HG03103 (cell line): ENCODE measurements at regions not wholly inside any gene's neighbourhood (a gene's known extent, or its start where the extent isn't known, plus 50 kb on each side); places are given as distances from the start of the nearest gene placed in this dataset.
A peak's percentile ranks its signal among the peaks of the same experiment; 100 is the strongest.

Source experiments
- ATAC-seq: cut with Tn5 transposase; IDR thresholded peaks from one replicate; pipeline ENCODE4 v1.9.1; 2021; ENCODE audit warnings: low read depth; ENCODE audit not compliant: unreplicated experiment

GRCh38 chr17:12423337-12423736 is 242.4 kb upstream of the MYOCD start:
- ATAC-seq, result no peak

DNA sequence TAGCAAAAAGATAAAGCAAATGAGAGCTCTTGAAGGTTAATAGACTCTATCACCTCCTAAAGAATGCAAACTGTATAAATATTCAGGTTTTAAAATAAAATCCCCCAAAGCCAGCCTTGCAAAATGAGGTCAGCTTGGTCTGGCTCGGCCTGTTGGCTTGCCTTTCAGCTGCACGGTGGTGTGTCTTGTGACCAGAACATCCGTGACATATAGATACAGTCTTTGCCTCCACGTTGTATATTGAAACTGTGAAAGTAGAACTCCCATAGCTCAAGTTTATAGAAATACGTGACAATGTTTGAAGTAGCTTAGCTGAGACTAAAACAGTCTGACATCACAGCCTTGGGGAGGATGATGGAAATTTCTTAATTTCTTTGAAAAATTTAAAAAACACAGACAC is 236.6 kb upstream of the MYOCD start:
- ATAC-seq, result no peak

GRCh38 chr17:12431188-12431587 is 234.5 kb upstream of the MYOCD start:
- ATAC-seq, result peak; percentile 88

- no peak for ATAC-seq
Observed at GRCh38 chr17:12438212-12438611, 227.5 kb upstream of the MYOCD start.

DNA sequence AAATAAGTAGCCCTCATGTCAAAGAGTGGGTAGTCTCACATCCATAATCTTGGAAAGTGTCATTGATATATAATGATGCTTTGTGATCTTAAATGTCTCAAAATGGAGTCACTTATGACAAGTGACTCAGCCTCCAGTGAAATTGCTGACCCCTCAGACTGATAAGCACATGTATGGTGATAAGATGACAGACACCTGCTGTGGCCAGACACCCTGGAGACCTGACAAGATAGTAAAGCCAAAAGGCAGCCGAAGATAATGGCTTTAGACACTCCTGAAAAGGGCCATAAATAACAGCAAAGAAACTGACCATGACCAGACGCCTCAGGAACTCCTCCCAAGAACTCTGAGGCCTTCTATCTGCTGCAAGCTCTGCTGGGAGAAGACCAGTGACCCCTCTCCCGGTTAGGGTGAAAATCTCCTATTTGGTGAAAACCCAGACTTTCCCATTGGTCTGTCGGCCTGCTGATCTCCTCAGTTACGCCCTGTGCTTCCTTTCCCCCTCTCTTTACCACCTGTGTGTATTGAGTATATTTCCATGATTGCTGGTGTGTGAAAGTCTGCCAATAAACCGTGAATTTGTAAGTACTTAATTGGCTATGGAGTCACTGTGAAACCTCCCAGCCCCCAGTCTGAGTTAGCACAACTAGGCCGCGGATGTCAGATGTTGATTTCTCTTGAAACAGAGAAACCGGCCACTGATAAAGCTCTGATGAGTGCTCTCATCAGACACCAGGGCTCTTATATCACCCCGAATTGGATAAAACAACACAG is 226.7 kb upstream of the MYOCD start:
- ATAC-seq, result peak; percentile 70

DNA sequence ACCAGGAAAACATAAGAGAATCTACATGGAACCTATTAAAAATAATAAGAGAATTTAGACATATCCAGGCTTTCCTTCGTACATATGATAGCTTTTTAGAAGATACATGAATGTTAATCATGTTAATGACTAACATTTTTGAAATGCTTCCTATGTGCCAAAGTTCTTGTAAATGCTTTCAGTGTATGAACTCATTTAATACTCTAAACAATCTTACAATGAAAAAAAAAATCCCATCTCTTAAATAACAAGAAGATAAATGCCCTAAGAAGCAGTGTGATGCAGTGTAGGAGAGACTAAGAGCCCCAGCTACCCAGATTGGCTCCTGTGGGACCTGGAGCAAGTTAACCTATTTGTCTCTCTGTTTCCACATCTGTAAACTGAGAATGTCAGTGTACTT is 220.4 kb upstream of the MYOCD start:
- ATAC-seq, result no peak

DNA sequence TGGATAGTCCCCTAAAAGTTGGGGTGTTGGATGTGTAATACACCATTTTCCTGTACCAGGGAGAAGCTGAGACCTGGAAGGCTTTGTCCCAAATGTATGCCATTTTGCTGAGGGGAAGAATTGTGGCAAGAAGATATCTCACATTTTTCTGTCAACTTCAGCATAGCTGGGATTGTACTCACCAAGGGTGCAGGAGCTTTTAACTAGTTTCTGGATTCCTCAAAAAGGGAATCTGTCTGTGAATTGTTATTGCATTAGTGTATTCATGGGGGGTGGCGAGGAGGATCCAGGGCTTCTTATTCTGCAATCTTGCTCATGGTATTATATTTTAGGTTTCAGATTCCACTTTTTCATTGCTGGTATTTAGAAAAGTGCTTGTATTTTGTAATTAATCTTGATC is 208.2 kb upstream of the MYOCD start:
- no peak for ATAC-seq

DNA sequence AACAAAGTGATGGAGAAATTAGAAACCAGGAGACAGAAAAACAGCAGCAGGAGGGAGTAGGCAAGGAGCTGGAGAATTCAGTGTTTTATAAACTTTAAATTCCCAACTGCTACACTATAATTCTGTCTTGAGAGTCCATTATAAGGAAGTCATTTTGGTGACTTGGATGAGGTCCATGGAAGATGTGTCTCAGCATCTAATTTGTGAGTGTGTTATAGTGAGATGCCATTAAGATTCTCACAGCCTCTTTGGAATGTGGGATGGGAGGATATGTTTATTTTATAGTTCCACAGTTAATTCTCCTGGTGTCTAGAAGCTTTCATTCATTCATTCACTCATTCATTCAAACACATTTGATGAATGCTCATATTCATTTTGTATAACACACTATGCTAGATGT is 206.0 kb upstream of the MYOCD start:
- no peak for ATAC-seq

GRCh38 chr17:12463102-12463501 is 202.6 kb upstream of the MYOCD start:
- no peak for ATAC-seq

- ATAC-seq, result no peak
Observed at GRCh38 chr17:12472252-12473173, 193.2 kb upstream of the MYOCD start.

DNA sequence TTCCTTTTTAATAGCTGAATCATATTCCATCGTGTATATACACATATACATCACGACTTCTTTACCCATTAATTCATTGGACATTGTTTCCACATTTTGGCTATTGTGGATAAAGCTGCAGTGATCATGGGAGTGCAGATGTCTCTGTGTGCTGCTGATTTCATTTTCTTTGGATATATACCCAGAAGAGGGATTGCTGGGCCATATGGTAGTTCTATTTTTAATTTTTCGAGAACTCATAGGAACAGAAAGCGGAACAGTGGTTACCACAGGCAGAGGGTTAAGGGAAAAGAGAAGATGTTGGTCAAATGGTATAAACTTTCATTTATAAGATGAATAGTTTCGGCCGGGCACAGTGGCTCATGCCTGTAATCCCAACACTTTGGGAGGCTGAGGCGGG is 187.4 kb upstream of the MYOCD start:
- no peak for ATAC-seq

GRCh38 chr17:12485361-12485906 is 180.3 kb upstream of the MYOCD start:
- ATAC-seq, result no peak

GRCh38 chr17:12489325-12489724 is 176.4 kb upstream of the MYOCD start:
- ATAC-seq, result no peak

GRCh38 chr17:12492450-12492849 is 173.2 kb upstream of the MYOCD start:
- no peak for ATAC-seq

DNA sequence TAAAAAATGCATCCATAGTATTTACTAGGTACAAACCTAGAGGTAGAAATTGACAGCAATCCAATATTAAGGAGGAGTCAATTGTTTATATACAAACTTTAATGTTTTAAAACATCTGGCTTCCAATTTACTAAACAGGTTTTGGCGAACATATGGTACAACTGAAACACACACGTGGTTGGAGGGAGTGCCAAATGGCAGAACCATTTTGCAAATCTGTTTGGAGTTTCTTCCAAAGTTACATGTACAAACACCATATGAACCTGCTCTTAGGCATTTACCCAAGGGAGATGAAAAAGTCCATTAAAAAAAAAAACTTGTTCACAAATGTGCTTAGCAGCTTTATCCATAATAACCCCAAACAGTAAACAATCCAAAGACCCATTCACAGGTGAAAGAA is 159.8 kb upstream of the MYOCD start:
- no peak for ATAC-seq

- no peak for ATAC-seq
Observed at GRCh38 chr17:12507026-12507595, 158.6 kb upstream of the MYOCD start.

DNA sequence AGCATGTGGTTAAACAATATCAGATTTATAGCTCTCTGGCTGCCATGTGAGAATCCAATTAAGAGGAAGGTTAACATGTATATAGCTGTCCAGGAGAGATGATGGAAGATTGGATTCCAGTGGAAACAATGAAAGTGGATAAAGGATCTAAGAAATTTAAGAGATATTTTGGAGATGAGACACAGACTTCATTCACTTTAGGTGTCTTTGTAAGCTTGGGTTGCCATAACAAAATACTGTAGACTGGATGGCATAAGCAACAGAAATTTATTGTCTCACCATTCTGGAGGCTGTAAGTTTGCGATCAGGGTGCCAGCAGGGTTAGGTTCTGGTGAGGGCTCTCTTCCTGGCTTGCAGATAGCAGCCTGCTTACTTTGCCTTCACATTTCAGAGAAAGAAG is 155.9 kb upstream of the MYOCD start:
- ATAC-seq, result no peak

DNA sequence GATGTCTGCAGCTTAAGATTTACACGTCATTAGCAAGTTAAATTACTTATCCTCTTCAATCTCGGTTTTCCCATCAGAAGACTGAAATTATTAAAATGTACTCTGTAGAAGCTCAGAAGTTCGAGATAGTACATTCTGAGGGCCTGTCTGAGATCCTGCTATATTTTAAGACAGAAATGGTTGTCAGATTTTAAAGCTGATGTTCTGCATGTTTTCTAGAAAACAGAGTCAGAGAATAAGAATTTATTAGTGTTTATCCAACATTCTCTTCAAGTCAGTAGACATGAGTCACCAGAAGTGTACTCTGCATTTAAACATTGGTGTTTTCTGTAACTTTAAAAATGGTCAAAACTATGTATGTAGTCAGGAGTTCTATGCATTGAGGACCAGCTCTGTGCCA is 155.2 kb upstream of the MYOCD start:
- ATAC-seq, result no peak

DNA sequence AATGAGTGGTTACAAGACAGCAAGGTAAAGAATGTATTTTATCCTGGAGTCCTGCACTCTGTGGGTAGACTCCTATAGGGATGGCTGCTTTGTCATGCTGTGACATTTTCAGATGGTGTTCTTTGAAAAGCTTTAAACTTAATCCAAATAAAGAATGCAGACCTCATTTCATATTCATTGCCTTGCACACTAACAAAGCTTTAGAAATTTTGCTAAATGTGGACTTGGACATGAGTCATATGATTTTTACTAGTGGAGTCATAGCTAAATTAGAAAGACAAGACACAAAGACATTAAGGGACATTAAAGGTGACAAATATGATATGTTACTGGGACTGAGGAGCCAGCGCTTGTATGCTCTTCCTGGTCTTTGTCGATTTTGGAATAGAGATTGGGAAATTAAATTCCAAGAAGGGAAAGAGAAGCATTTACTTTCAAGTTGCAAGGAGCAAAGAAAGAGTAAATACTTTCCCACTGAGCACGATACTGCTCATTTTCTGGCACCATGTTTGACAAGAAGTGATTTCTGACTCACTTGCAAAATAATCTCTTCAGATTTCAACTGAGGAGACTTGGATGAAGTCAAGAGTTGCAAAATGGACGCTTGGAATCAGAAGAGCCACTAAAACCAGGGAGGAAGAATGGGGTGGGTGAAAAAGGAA is 152.9 kb upstream of the MYOCD start:
- no peak for ATAC-seq

DNA sequence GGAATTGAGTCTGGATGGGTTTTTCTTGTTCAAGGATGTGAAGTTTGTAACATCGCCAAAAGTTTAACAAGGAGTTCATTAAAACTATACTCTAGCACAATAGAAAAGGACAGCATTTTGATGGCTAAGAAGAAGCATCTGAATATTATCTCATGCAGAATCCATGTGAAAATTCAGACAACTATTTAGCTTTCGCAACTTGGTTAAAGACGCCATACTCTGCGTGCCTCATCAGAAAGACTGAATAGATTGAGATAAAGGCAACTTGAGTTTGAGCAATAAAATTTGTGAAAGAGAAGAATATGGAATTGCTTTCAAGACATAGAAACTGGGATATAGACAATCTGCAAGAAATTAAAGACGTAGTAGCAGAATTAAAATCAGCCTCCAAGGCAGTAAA is 151.1 kb upstream of the MYOCD start:
- no peak for ATAC-seq
